ENCODE measurements at regions not wholly inside any gene's neighbourhood (a gene's known extent, or its start where the extent isn't known, plus 50 kb on each side); places are given as distances from the start of the nearest gene placed in this dataset.

GRCh38 chr14:84975241-84975902, 554.6 kb upstream of the FLRT2 start:
- no peaks in the 10 kb centered on the region for H3F3A ChIP-seq (ENCODE audit: insufficient read depth, low read length)
- no peak overlapping the region for H3K4me3 ChIP-seq (ENCODE audit: low read depth, low read length, poor library complexity, severe bottlenecking)
- H4K20me1 ChIP-seq (ENCODE audit: insufficient read depth, low read length) = no peaks in the 10 kb centered on the region
- no peak overlapping the region for H2AFZ ChIP-seq (ENCODE audit: low read length)
- H3K9me2 ChIP-seq (ENCODE audit: low read depth, low read length) = no peaks in the 10 kb centered on the region
- H3K4me1 ChIP-seq (ENCODE audit: insufficient read depth, low read length, severe bottlenecking) = no peaks in the 10 kb centered on the region
- H3K9me3 ChIP-seq (ENCODE audit: low read length) = no peaks in the 10 kb centered on the region
- H3K79me2 ChIP-seq (ENCODE audit: insufficient read depth, low read length) = no peaks in the 10 kb centered on the region
- no peak overlapping the region for H3K9ac ChIP-seq (ENCODE audit: low read length)
- H3K27me3 ChIP-seq (ENCODE audit: insufficient read depth, low read length) = no peaks in the 10 kb centered on the region
- H3K27ac ChIP-seq (ENCODE audit: low read depth, low read length, poor library complexity, severe bottlenecking) = no peak overlapping the region
- no peak for TF ChIP-seq EZH2 (IDR thresholded peaks at IDR 0.05; ENCODE audit: borderline replicate concordance, low read length)
- TF ChIP-seq CTCF (IDR thresholded peaks at IDR 0.05; ENCODE audit: low read length) = no peak
- no peaks in the 10 kb centered on the region for H3K36me3 ChIP-seq (ENCODE audit: insufficient read depth, low read length)
- H3K4me2 ChIP-seq (ENCODE audit: low read length) = no peak overlapping the region

- no peaks in the 10 kb centered on the region for H3K79me2 ChIP-seq (ENCODE audit: insufficient read depth, low read length)
- H3K9me3 ChIP-seq (ENCODE audit: low read length) = no peaks in the 10 kb centered on the region
- no peak overlapping the region for H3K4me3 ChIP-seq (ENCODE audit: low read depth, low read length, poor library complexity, severe bottlenecking)
- no peaks in the 10 kb centered on the region for H3F3A ChIP-seq (ENCODE audit: insufficient read depth, low read length)
- TF ChIP-seq EZH2 (IDR thresholded peaks at IDR 0.05; ENCODE audit: borderline replicate concordance, low read length) = no peak
- H3K27ac ChIP-seq (ENCODE audit: low read depth, low read length, poor library complexity, severe bottlenecking) = no peak overlapping the region
- H4K20me1 ChIP-seq (ENCODE audit: insufficient read depth, low read length) = no peaks in the 10 kb centered on the region
- no peaks in the 10 kb centered on the region for H3K36me3 ChIP-seq (ENCODE audit: insufficient read depth, low read length)
- no peaks in the 10 kb centered on the region for H3K27me3 ChIP-seq (ENCODE audit: insufficient read depth, low read length)
- no peak overlapping the region for H2AFZ ChIP-seq (ENCODE audit: low read length)
- no peaks in the 10 kb centered on the region for H3K9me2 ChIP-seq (ENCODE audit: low read depth, low read length)
- H3K4me1 ChIP-seq (ENCODE audit: insufficient read depth, low read length, severe bottlenecking) = no peaks in the 10 kb centered on the region
- no peak overlapping the region for H3K4me2 ChIP-seq (ENCODE audit: low read length)
- no peak overlapping the region for H3K9ac ChIP-seq (ENCODE audit: low read length)
Observed at GRCh38 chr14:84976805-84977204, 553.1 kb upstream of the FLRT2 start.

- Histone ChIP-seq H3K9me3 (ENCODE audit: low read length) (no peaks in the 10 kb centered on the region), H3K4me2 (ENCODE audit: low read length) (no peak overlapping the region), H3K4me3 (ENCODE audit: low read depth, low read length, poor library complexity, severe bottlenecking) (no peak overlapping the region), H3K9me2 (ENCODE audit: low read depth, low read length) (no peaks in the 10 kb centered on the region), H3K27ac (ENCODE audit: low read depth, low read length, poor library complexity, severe bottlenecking) (no peak overlapping the region), H3F3A (ENCODE audit: insufficient read depth, low read length) (no peaks in the 10 kb centered on the region), H3K36me3 (ENCODE audit: insufficient read depth, low read length) (no peaks in the 10 kb centered on the region), H2AFZ (ENCODE audit: low read length) (no peak overlapping the region), H3K9ac (ENCODE audit: low read length) (no peak overlapping the region), H3K79me2 (ENCODE audit: insufficient read depth, low read length) (no peaks in the 10 kb centered on the region), H3K4me1 (ENCODE audit: insufficient read depth, low read length, severe bottlenecking) (no peaks in the 10 kb centered on the region), H3K27me3 (ENCODE audit: insufficient read depth, low read length) (no peaks in the 10 kb centered on the region), H4K20me1 (ENCODE audit: insufficient read depth, low read length) (no peaks in the 10 kb centered on the region)
- TF ChIP-seq EZH2 (IDR thresholded peaks at IDR 0.05; ENCODE audit: borderline replicate concordance, low read length) (no peak), CTCF (IDR thresholded peaks at IDR 0.05; ENCODE audit: low read length) (no peak)
Observed at GRCh38 chr14:84987042-84987441, 542.9 kb upstream of the FLRT2 start.

- no peaks in the 10 kb centered on the region for H3K9me2 ChIP-seq (ENCODE audit: low read depth, low read length)
Observed at GRCh38 chr14:84988357-84988756, 541.6 kb upstream of the FLRT2 start.

More at GRCh38 chr14:84988357-84988756, 541.6 kb upstream of the FLRT2 start:
- Histone ChIP-seq H3K4me1 (ENCODE audit: insufficient read depth, low read length, severe bottlenecking) (no peaks in the 10 kb centered on the region), H3K9ac (ENCODE audit: low read length) (no peak overlapping the region), H4K20me1 (ENCODE audit: insufficient read depth, low read length) (no peaks in the 10 kb centered on the region), H3K4me3 (ENCODE audit: low read depth, low read length, poor library complexity, severe bottlenecking) (no peak overlapping the region), H3K36me3 (ENCODE audit: insufficient read depth, low read length) (no peaks in the 10 kb centered on the region), H3K27me3 (ENCODE audit: insufficient read depth, low read length) (no peaks in the 10 kb centered on the region), H3K79me2 (ENCODE audit: insufficient read depth, low read length) (no peaks in the 10 kb centered on the region), H2AFZ (ENCODE audit: low read length) (no peak overlapping the region), H3K27ac (ENCODE audit: low read depth, low read length, poor library complexity, severe bottlenecking) (no peak overlapping the region), H3K4me2 (ENCODE audit: low read length) (no peak overlapping the region), H3K9me3 (ENCODE audit: low read length) (no peaks in the 10 kb centered on the region), H3F3A (ENCODE audit: insufficient read depth, low read length) (no peaks in the 10 kb centered on the region)
- TF ChIP-seq CTCF (IDR thresholded peaks at IDR 0.05; ENCODE audit: low read length) (no peak), EZH2 (IDR thresholded peaks at IDR 0.05; ENCODE audit: borderline replicate concordance, low read length) (no peak)
